ENCODE measurements at regions not wholly inside any gene's neighbourhood (a gene's known extent, or its start where the extent isn't known, plus 50 kb on each side); places are given as distances from the start of the nearest gene placed in this dataset.

GRCh38 chr11:115017529-115017928 is 339.2 kb downstream of the NXPE2 start:
- TF ChIP-seq, protein P1, sequence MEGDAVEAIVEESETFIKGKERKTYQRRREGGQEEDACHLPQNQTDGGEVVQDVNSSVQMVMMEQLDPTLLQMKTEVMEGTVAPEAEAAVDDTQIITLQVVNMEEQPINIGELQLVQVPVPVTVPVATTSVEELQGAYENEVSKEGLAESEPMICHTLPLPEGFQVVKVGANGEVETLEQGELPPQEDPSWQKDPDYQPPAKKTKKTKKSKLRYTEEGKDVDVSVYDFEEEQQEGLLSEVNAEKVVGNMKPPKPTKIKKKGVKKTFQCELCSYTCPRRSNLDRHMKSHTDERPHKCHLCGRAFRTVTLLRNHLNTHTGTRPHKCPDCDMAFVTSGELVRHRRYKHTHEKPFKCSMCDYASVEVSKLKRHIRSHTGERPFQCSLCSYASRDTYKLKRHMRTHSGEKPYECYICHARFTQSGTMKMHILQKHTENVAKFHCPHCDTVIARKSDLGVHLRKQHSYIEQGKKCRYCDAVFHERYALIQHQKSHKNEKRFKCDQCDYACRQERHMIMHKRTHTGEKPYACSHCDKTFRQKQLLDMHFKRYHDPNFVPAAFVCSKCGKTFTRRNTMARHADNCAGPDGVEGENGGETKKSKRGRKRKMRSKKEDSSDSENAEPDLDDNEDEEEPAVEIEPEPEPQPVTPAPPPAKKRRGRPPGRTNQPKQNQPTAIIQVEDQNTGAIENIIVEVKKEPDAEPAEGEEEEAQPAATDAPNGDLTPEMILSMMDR (IDR thresholded peaks at IDR 0.05), result no peak
- no peak for TF ChIP-seq POLR2A (IDR thresholded peaks at IDR 0.05)
- no peak for TF ChIP-seq POLR2AphosphoS5 (IDR thresholded peaks at IDR 0.05)
